ENCODE measurements at regions not wholly inside any gene's neighbourhood (a gene's known extent, or its start where the extent isn't known, plus 50 kb on each side); places are given as distances from the start of the nearest gene placed in this dataset.

DNA sequence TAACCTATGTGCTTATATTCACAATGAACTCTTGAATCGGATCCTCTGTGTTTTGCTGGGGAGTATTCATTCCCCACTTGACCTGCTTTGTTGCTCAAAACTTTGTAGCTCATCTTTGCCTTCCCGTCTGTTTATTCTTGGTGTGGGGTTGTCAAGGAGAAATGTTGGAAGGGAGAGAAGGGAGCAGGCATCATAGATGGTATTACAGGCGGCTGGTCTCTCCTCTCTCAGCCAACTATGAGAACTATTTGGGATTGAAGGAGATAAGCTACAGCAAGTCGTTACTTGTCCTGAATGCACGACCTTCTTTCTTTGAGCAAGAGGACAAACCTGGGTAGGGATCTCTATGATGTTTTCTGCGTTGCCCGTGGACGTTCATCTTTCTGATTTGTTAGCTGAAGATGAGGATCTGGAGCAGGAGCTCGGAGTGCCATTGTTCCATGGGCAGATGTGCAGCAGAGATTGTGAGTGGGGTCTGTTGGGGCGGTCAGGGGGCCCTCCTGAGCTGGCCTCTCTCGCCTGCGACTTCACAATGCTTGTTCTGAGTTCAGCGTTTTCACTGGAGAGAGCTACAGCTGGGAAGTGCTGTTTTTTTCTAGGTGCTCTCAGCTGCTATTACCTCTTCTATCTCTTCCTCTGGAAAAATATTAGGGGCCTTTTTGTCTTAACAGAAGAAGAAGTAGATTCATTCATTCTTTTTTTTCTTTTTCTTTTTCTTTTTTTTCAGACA, 126.9 kb upstream of the KLF6 start:
- no peak for DNase-seq (ENCODE audit: low read depth)
- TF ChIP-seq, protein P1, sequence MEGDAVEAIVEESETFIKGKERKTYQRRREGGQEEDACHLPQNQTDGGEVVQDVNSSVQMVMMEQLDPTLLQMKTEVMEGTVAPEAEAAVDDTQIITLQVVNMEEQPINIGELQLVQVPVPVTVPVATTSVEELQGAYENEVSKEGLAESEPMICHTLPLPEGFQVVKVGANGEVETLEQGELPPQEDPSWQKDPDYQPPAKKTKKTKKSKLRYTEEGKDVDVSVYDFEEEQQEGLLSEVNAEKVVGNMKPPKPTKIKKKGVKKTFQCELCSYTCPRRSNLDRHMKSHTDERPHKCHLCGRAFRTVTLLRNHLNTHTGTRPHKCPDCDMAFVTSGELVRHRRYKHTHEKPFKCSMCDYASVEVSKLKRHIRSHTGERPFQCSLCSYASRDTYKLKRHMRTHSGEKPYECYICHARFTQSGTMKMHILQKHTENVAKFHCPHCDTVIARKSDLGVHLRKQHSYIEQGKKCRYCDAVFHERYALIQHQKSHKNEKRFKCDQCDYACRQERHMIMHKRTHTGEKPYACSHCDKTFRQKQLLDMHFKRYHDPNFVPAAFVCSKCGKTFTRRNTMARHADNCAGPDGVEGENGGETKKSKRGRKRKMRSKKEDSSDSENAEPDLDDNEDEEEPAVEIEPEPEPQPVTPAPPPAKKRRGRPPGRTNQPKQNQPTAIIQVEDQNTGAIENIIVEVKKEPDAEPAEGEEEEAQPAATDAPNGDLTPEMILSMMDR (conservative IDR thresholded peaks at IDR 0.05; ENCODE audit: low read depth, low read length), result no peak
- H3K4me3 ChIP-seq (ENCODE audit: low read depth, low read length), result no peak overlapping the region

DNA sequence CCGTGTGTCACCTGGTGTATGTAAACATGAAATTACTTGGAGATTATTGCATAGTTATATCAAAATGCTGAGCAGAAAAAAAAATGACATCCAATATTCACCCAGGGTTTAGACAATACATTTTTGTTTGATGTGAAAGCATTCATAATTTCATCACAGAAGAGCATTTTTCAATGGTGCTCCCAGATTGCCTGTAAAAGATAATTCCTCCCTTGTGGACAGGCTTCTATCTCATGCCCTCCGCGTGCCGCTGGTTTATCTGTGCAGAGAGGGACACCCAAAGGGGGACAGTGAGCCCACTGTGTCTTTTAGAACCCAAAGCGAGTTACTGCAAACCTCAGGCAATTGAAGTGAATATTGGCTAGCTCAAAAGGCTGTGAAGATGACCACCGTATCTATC, 126.2 kb upstream of the KLF6 start:
- no peak for DNase-seq (ENCODE audit: low read depth)
- H3K4me3 ChIP-seq (ENCODE audit: low read depth, low read length), result no peak overlapping the region
- TF ChIP-seq, protein P1 (conservative IDR thresholded peaks at IDR 0.05; ENCODE audit: low read depth, low read length), result no peak

DNA sequence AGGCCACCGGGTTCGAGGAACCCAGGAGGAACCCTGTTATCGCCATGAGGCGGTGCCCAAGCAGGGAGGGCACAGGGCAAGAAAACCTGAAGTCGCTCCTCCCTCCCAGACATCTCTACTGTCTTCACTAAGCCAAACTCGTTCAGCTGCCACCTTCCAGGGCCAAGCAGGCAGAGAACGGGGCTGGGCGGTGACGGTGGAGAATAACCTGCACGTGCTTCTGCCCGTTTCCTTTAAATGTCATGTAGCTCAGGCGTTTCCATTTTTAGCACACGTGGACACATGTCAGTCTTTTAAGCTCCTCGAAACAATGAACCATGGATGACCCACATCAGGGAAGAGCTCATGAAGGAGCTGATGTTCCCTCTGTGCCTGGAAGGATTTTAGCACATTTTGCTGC, 124.3 kb upstream of the KLF6 start:
- no peak for DNase-seq (ENCODE audit: low read depth)
- H3K4me3 ChIP-seq (ENCODE audit: low read depth, low read length), result no peak overlapping the region
- TF ChIP-seq, protein P1 (conservative IDR thresholded peaks at IDR 0.05; ENCODE audit: low read depth, low read length), result no peak

DNA sequence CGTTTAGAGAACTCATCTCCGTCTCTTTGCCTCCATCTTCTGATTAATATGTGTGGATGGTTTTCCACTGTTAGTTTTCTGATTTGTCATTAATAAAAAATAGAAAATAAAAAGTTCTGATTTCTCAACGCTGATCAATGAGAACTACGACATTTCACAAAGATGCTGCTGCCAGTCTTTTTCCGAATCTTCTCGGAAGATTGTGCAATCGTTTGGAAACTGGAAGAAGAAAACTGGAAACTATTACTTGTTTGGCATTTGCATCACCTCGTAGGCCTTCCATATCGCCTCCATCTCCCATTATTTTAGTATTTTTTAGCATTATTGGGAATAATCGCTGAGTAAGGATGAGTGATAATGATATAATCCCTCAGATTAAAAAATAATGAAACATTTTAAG, 123.2 kb upstream of the KLF6 start:
- TF ChIP-seq, protein P1 (conservative IDR thresholded peaks at IDR 0.05; ENCODE audit: low read depth, low read length), result no peak
- DNase-seq (ENCODE audit: low read depth), result no peak
- no peak overlapping the region for H3K4me3 ChIP-seq (ENCODE audit: low read depth, low read length)

DNA sequence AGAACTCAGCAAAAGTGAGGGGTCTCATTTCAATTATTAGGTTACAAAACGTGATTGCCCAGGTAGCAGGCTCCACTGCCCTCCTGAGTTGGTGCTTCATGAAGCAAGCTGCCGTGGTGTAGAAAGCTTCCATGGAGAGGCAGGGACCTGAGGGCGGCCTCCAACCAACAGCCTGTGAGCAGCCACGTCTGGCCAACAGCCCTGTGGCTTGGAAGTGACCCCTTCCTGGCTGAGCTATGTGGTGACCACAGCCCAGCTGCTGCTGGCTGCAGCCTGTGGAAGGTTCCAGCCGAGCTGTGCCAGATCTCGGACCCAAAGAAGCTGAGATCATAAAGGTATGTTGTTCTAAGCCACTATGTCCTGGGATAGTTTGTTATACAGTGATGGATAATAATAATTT, 122.5 kb upstream of the KLF6 start:
- DNase-seq (ENCODE audit: low read depth), result peak; percentile 67
- TF ChIP-seq, protein P1 (conservative IDR thresholded peaks at IDR 0.05; ENCODE audit: low read depth, low read length), result no peak
- H3K4me3 ChIP-seq (ENCODE audit: low read depth, low read length), result no peak overlapping the region

DNA sequence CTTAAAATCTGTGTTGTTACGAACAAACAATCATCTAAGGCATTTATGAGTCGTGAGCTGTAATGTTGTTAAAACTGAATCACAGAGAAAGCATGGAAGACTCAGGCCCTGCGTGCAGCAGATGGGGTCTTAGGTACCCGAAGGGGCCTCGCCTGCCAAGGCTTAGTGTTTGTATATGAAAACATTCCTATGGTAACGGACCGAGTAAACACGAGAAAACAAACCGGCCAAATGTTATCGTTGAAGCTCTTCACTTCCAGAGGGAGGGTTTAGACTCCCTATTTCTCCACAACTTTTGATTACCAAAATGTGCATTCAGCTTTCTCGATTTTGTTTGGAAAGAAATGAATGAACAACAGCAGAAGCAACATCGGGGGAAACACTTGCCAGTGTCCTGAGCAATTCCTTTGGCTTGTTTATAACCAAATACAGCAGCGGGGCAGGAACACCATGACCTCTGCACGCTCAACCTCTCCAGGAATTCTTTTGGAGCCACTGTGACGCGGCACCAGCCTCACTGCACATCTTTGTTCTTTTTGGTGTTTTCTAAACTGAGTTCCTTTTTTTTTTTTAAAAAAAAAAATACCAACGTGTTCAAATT, 121.6 kb upstream of the KLF6 start:
- H3K4me3 ChIP-seq (ENCODE audit: low read depth, low read length), result no peak overlapping the region
- TF ChIP-seq, protein P1 (conservative IDR thresholded peaks at IDR 0.05; ENCODE audit: low read depth, low read length), result no peak
- DNase-seq (ENCODE audit: low read depth), result peak; percentile 67
